ENCODE measurements at regions not wholly inside any gene's neighbourhood (a gene's known extent, or its start where the extent isn't known, plus 50 kb on each side); places are given as distances from the start of the nearest gene placed in this dataset.

- no peaks in the 10 kb centered on the region for H3K9me3 Mint-ChIP-seq
- Histone ChIP-seq H2BK120ac (ENCODE audit: low read depth, low read length, poor library complexity, severe bottlenecking) (no peak overlapping the region), H3K18ac (ENCODE audit: insufficient read length, low read depth, low read length) (no peak overlapping the region), H2BK20ac (ENCODE audit: low read depth, low read length, poor library complexity, severe bottlenecking) (no peak overlapping the region), H3K27ac (ENCODE audit: insufficient read length, low read depth, low read length) (no peak overlapping the region), H4K5ac (ENCODE audit: insufficient read length, low read depth, low read length) (no peak overlapping the region), H3K79me1 (ENCODE audit: insufficient read depth, low read depth, low read length, poor library complexity, severe bottlenecking) (no peaks in the 10 kb centered on the region), H3T11ph (ENCODE audit: low read length) (no peak overlapping the region), H4K20me1 (ENCODE audit: control insufficient read depth, insufficient read depth, insufficient read length) (no peaks in the 10 kb centered on the region), H3K9me3 (ENCODE audit: control insufficient read depth, low read depth, low read length) (no peaks in the 10 kb centered on the region), H3K79me2 (ENCODE audit: insufficient read depth, low read length) (no peaks in the 10 kb centered on the region), H3K4me2 (ENCODE audit: insufficient read depth, insufficient read length, low read length) (no peak overlapping the region), H2AFZ (ENCODE audit: low read length) (no peak overlapping the region), H3K27me3 (ENCODE audit: insufficient read depth, low read length) (no peaks in the 10 kb centered on the region), H4K8ac (replicated peaks; ENCODE audit: insufficient read length, low read depth, low read length) (no peak overlapping the region), H3K9ac (ENCODE audit: extremely low read depth, insufficient read length, low read length) (no peak overlapping the region), H3K14ac (ENCODE audit: insufficient read depth, low read length) (no peak overlapping the region), H3K56ac (ENCODE audit: insufficient read length, low read depth, low read length) (no peak overlapping the region), H2BK12ac (ENCODE audit: insufficient read length, low read depth, low read length) (no peak overlapping the region), H3K4me1 (ENCODE audit: insufficient read depth, low read length) (no peaks in the 10 kb centered on the region), H3K4ac (ENCODE audit: low read depth, low read length) (no peak overlapping the region), H2BK15ac (ENCODE audit: low read depth, low read length) (no peak overlapping the region), H3K23ac (ENCODE audit: insufficient read length, low read depth, low read length) (no peak overlapping the region), H2BK5ac (ENCODE audit: insufficient read length, low read length) (no peak overlapping the region), H3K23me2 (ENCODE audit: insufficient read length, low read depth, low read length, poor library complexity, severe bottlenecking) (no peaks in the 10 kb centered on the region), H2AK5ac (ENCODE audit: insufficient read length, low read length) (no peak overlapping the region), H4K91ac (ENCODE audit: insufficient read length, low read depth, low read length) (no peak overlapping the region)
- TF ChIP-seq CTCF (conservative IDR thresholded peaks at IDR 0.05) = no peak
- WGBS (ENCODE audit: extremely low coverage, insufficient read length, low lambda C conversion rate) = no CpG with 5 or more reads among the region's 2 CpGs
- H3K27ac Mint-ChIP-seq = no peak overlapping the region
- H3K36me3 Mint-ChIP-seq (ENCODE audit: insufficient read depth in 1 of 3, low read depth in 3 of 3) = no peaks in the 10 kb centered on the region
- H3K4me1 Mint-ChIP-seq = peaks cover 15 to 17% of the 10 kb centered on the region in 2 experiments
- H3K27me3 Mint-ChIP-seq (ENCODE audit: low read depth) = no peaks in the 10 kb centered on the region
- DNase-seq = no peak
- H3K4me3 Mint-ChIP-seq = no peak overlapping the region
These were observed 477.2 kb downstream of the ZEB2 start for GRCh38 chr2:144042751-144043150.

All from H9 (cell line).